OCI-LY3 (cell line): ENCODE measurements at regions not wholly inside any gene's neighbourhood (a gene's known extent, or its start where the extent isn't known, plus 50 kb on each side); places are given as distances from the start of the nearest gene placed in this dataset.

ENCODE experiments used
- CTCF ChIP-seq: fragments of 200-600, 300-600 bp; sonication (generic); IDR thresholded peaks from 2 replicates; pipeline ENCODE4 v1.5.1; 2014; ENCODE audit warnings: antibody characterized with exemption, low read length, low read depth
- EZH2phosphoT487 ChIP-seq: fragments of 200-600 bp; shearing (Covaris generic); IDR thresholded peaks from 2 replicates; pipeline ENCODE4 v1.6.1; 2018; ENCODE audit warnings: antibody characterized with exemption, mixed run types, low read depth

- TF ChIP-seq CTCF: no peak
- no peak for TF ChIP-seq EZH2phosphoT487
These were observed 416.4 kb upstream of the THRB start for GRCh38 chr3:24911076-24911475.
